ENCODE measurements at regions not wholly inside any gene's neighbourhood (a gene's known extent, or its start where the extent isn't known, plus 50 kb on each side); places are given as distances from the start of the nearest gene placed in this dataset.

DNA sequence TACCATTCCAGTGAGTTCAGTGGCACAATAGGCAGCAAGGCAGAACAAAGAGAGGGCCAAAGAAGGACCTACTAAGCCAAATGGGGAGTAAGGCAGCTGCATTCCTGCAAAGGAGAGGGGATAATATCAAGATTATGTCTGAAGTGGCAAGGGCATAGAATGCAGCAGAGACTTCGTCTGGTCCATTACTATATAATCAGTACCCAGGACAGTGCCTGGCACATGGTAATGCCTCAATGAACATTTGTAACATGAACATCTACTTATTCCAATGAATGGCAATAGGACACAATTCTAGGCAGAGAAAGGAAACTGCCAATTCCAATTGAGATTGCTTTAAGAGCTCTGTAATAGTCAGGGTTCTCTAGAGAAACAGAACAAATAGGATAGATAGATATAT is 82.1 kb upstream of the STAC start:
- no peak for DNase-seq

DNA sequence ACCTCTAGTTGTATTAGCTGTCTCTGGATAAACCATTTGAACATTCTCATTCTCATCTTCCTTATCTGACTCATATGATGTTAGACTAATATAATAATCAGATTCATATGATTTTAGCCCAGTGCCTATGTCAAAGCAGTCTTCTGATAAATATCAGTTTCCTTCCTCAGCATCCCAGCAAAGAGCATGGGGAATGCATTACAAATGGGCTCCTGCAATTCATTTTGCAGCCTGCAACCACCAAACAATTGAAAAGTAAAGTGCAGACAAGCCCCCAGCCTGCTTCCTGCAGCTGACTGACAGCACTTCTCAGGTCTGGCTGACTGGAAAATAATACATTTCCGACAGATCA is 78.2 kb upstream of the STAC start:
- DNase-seq = no peak

DNA sequence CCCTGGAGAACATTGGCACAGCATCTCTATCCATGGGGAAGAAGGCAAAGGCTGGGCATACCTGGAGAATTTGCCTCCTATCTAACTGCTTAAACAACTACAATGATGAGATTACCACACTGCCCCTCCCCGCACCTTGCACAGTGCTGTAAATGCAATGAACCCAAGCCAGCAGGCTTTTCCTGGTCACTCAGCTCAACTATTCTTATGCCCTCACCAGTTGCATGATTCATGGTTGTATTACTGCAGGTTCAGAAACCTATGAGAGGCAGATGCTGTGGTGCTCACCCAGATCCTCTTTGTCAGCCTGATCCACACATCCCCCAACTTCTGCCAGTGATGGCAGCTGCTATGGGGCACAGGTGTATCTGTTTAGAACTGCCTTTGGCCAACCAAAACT is 77.7 kb upstream of the STAC start:
- DNase-seq = no peak

DNA sequence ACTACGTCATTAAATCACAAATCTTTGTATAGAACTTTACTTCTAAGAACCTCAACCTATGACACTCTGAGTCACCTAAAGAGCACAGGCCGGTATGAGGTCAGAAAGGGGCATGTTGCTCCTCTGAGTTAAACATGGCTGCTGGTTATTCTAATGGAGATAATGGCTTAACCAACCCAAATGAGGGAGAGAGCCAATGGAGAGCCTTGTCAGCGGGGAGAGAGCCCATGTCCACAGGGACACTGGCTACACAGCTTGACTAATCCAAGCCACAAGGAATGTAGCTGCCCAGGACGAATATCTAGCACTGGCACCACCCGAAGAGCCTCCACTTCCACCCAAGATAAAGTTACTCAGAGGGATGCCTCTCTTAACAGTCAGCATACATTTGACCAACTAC is 77.0 kb upstream of the STAC start:
- no peak for DNase-seq

DNA sequence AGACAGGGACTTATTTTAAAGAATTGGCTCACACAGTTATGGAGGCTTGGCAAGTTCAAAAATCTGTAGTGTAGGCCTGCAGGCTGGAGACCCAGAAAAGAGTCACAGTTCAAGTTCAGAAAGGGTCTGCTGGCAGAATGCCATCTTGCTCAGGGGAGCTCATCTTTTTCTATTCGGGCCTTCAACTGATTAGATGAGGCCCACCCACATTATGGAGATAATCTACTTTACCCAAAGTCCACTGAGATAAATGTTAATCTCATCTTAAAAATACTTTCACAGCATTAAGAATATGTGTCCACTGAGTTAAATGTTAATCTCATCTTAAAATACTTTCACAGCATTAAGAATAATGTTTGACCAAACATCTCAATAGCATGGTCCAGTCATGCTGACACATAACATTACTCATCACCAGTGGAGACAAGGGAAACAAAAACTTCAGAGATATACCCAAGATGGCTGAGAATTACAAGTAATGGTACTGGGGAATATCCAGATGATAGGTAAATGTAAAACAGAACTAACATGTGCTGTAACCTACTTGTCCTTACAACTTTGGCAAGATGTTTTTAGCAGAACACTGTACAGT is 74.3 kb upstream of the STAC start:
- no peak for DNase-seq

DNA sequence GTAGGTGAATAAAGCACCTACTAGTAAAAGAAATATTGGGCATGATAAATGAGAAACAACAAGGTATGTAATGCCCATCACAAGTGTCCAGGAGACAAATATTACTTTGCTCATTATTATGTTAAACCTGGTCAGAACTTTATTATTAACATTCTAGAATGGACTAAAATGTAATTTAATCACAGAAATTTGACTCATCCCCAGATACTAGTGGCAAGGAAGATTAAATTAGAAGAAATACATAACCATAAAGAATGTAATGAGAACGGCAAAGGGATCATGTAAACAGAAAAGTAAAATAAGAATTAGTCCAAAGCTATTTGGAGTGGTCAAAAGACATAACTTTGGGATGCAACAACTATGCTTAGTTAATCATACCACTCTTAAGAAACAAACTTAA is 71.2 kb upstream of the STAC start:
- no peak for DNase-seq

DNA sequence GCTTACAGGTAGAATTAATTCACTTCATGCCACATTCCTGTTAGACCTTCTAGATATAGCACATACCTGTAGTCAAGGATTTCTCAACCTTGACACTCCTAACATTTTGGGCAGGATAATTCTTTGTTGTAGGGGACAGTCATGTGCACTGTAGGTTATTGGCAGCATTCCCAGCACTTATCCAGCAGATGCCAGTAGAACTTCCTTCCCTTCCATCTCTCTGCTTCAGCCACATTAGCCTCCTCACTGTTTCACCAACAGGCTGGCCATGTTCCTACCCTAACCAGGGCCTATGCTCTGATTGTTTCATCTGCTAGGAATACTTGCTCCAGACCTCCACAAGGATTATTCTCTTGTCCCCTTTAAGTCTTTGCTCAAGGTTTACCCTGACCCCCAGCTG is 68.0 kb upstream of the STAC start:
- no peak for DNase-seq

DNA sequence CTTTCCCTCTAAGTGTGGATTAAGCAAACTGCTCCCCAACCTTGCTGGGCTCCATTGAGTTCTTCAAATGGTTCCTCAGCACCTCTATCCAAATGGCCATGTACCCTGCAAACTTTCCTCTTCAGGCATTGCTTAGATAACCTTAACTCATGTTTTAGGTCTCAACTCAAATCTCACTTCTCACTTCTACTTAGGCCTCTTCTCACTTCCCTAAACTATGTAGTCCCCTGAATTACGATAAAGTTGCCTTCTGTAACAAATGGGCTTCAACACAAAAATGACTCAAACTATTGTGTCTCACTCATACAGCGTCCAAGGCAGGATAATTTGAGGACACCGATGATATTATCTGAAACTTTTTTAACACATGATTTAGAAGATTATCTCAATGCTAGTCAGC is 62.4 kb upstream of the STAC start:
- no peak for DNase-seq

DNA sequence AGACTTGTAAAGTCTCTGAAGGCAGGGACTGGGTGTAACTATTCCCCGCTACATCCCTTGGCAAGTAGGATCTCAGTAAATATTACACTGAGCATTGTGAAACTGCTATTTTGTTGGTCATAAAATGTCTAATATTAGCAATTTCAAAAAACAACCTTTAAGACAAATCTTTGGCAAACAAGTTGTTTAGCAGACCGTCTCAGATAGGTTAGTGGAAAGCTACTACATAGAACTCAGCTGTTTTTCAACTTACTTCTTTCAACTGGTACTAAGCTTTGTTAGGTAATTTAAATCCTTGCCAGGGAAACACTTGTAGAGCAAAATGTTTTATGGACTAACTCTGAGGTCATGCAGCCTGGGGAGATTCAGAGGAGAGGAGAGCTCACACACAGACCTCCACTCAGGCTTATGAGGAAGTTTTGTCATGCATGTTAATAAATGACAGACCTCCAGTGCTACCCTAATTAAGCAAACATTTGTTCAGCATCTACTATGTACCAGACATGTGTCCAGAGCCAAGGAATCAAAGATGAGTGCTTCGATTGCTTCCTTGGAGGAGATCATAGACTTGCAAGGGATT is 61.6 kb upstream of the STAC start:
- no peak for DNase-seq

DNA sequence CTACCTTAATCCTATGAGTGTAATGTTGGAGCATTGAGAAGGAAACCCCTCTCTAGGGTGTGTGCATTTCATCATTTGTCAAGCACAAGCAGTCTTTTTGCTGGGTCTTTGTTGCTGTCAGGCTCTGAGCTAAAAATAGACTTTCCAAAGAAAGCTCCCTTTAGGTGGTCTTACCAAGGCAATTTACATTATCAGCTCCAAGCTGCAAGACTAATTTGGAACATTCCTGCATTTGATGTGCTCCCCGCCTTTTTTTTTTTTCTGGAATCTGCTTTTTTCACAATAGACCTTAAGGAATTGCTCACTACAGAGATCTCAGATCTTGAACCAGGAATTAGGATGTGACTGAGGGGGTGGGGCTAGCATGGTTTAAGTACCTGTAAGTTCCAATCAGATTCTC is 60.6 kb upstream of the STAC start:
- DNase-seq = no peak

Data from amniotic stem cell (primary cell).